OCI-LY1 (cell line): ENCODE measurements at regions not wholly inside any gene's neighbourhood (a gene's known extent, or its start where the extent isn't known, plus 50 kb on each side); places are given as distances from the start of the nearest gene placed in this dataset.

Experiments
- H2AFZ ChIP-seq: fragments of 200-600 bp; sonication (generic), shearing (Covaris generic); 2 replicates; pipeline ENCODE4 v1.6.0; 2014; ENCODE audit warnings: antibody characterized with exemption, mild to moderate bottlenecking, low read length
- H3F3A ChIP-seq: fragments of 200-600 bp; sonication (generic), shearing (Covaris generic); 2 replicates; pipeline ENCODE4 v1.6.0; 2014; ENCODE audit warnings: mild to moderate bottlenecking, antibody characterized with exemption, low read length, moderate library complexity; ENCODE audit not compliant: insufficient read depth
- H3K27ac ChIP-seq: fragments of 200-600 bp; sonication (generic); 2 replicates; pipeline ENCODE4 v1.5.1; 2014; ENCODE audit warnings: low read length, mixed run types, mild to moderate bottlenecking, low read depth; ENCODE audit not compliant: poor library complexity, severe bottlenecking
- H3K27me3 ChIP-seq: fragments of 200-600 bp; sonication (generic); 2 replicates; pipeline ENCODE4 v1.6.0; 2014; ENCODE audit warnings: antibody characterized with exemption, mild to moderate bottlenecking, low read length, moderate library complexity; ENCODE audit not compliant: insufficient read depth
- H3K36me3 ChIP-seq: fragments of 200-600 bp; sonication (generic); 2 replicates; pipeline ENCODE4 v1.6.1; 2014; ENCODE audit warnings: mild to moderate bottlenecking, antibody characterized with exemption, low read length, moderate library complexity, mixed read lengths; ENCODE audit not compliant: insufficient read depth
- H3K4me1 ChIP-seq: fragments of 200-600 bp; sonication (generic); 2 replicates; pipeline ENCODE4 v1.5.1; 2014; ENCODE audit warnings: mild to moderate bottlenecking, low read length, moderate library complexity; ENCODE audit not compliant: insufficient read depth, severe bottlenecking
- H3K4me2 ChIP-seq: fragments of 200-600 bp; sonication (generic), shearing (Covaris generic); 2 replicates; pipeline ENCODE4 v1.6.1; 2014; ENCODE audit warnings: low read length
- H3K4me3 ChIP-seq: fragments of 200-600 bp; sonication (generic); 2 replicates; pipeline ENCODE4 v1.5.1; 2014; ENCODE audit warnings: low read length, low read depth, mild to moderate bottlenecking, mixed read lengths; ENCODE audit not compliant: poor library complexity, severe bottlenecking
- H3K79me2 ChIP-seq: fragments of 200-600 bp; shearing (Covaris generic); 2 replicates; pipeline ENCODE4 v1.6.1; 2016; ENCODE audit warnings: mixed run types, low read length, mixed read lengths; ENCODE audit not compliant: insufficient read depth
- H3K9ac ChIP-seq: fragments of 200-600 bp; sonication (generic), shearing (Covaris generic); 2 replicates; pipeline ENCODE4 v1.6.1; 2014; ENCODE audit warnings: mild to moderate bottlenecking, low read length, mixed read lengths
- H3K9me2 ChIP-seq: fragments of 200-600 bp; sonication (generic), shearing (Covaris generic); 2 replicates; pipeline ENCODE4 v1.6.1; 2014; ENCODE audit warnings: low read depth, mild to moderate bottlenecking, low read length, mixed read lengths
- H3K9me3 ChIP-seq: fragments of 200-600 bp; shearing (Covaris generic); 2 replicates; pipeline ENCODE4 v1.6.1; 2014; ENCODE audit warnings: low read length, mixed read lengths
- H4K20me1 ChIP-seq: fragments of 200-600 bp; sonication (generic), shearing (Covaris generic); 2 replicates; pipeline ENCODE4 v1.6.0; 2016; ENCODE audit warnings: mild to moderate bottlenecking, low read length; ENCODE audit not compliant: insufficient read depth
- EZH2 ChIP-seq: fragments of 200-600 bp; sonication (generic), shearing (Covaris generic); IDR thresholded peaks from 2 replicates; pipeline ENCODE4 v1.8.0; 2017; ENCODE audit warnings: borderline replicate concordance, mixed run types, mild to moderate bottlenecking, antibody characterized with exemption, low read length, moderate library complexity, mixed read lengths
- TF ChIP-seq, protein P1 (sequence below): fragments of 200-600 bp; sonication (generic), shearing (Covaris generic); IDR thresholded peaks from 2 replicates; pipeline ENCODE4 v1.5.1; 2017; ENCODE audit warnings: mild to moderate bottlenecking, antibody characterized with exemption, low read length, moderate library complexity, mixed read lengths

DNA sequence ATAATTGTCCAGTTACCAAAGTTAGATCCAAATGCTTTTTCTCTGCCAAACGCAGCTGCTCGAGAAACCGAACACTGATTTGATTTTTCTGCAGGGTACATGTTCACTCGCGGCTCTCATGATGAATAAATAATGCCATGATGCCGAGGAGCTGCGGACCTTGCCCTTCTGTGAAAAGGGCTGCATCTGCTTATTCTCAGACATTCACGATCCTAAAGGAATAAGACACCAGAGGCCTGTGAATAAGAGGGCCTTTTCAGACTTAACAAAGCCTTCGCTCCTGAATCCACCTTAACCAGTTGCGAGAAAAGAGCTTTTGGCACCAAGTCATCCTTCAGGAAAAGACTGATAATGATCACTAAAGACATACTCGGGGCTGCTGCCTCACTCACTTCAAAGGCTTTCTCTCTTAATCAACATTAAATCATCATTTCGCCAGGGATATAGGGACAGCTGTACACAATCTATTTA is 147.5 kb downstream of the FBXO8 start:
- Histone ChIP-seq H3F3A (no peaks in the 10 kb centered on the region), H3K4me1 (no peaks in the 10 kb centered on the region), H3K9me3 (no peaks in the 10 kb centered on the region), H2AFZ (no peak overlapping the region), H3K36me3 (no peaks in the 10 kb centered on the region), H3K4me3 (no peak overlapping the region), H3K27ac (no peak overlapping the region), H3K79me2 (no peaks in the 10 kb centered on the region), H3K9ac (no peak overlapping the region), H4K20me1 (no peaks in the 10 kb centered on the region), H3K27me3 (no peaks in the 10 kb centered on the region), H3K4me2 (no peak overlapping the region), H3K9me2 (no peaks in the 10 kb centered on the region)
- TF ChIP-seq, protein P1, sequence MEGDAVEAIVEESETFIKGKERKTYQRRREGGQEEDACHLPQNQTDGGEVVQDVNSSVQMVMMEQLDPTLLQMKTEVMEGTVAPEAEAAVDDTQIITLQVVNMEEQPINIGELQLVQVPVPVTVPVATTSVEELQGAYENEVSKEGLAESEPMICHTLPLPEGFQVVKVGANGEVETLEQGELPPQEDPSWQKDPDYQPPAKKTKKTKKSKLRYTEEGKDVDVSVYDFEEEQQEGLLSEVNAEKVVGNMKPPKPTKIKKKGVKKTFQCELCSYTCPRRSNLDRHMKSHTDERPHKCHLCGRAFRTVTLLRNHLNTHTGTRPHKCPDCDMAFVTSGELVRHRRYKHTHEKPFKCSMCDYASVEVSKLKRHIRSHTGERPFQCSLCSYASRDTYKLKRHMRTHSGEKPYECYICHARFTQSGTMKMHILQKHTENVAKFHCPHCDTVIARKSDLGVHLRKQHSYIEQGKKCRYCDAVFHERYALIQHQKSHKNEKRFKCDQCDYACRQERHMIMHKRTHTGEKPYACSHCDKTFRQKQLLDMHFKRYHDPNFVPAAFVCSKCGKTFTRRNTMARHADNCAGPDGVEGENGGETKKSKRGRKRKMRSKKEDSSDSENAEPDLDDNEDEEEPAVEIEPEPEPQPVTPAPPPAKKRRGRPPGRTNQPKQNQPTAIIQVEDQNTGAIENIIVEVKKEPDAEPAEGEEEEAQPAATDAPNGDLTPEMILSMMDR, result no peak
- no peak for TF ChIP-seq EZH2

DNA sequence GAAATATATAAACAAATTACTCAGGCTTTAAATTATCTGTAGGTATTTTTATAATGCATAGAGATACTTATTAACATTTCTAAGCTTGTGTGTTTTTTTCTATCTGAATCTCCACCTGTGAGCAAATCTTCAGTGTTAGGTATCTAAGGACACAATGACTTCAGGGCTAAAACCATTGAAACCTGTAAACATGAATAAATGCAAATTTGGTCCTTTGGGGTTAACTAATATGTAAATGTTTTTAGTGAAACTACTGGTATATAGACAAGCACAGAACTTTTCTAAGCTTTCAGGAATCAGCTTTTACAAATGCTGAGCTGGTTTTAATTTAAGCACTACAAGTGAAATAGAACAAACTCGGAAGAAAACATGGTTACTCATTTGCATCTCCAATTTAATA is 147.9 kb downstream of the FBXO8 start:
- H3F3A ChIP-seq, result no peaks in the 10 kb centered on the region
- H3K27me3 ChIP-seq, result no peaks in the 10 kb centered on the region
- no peak overlapping the region for H3K4me3 ChIP-seq
- no peaks in the 10 kb centered on the region for H4K20me1 ChIP-seq
- no peaks in the 10 kb centered on the region for H3K4me1 ChIP-seq
- no peaks in the 10 kb centered on the region for H3K9me3 ChIP-seq
- no peak overlapping the region for H3K9ac ChIP-seq
- no peaks in the 10 kb centered on the region for H3K79me2 ChIP-seq
- no peaks in the 10 kb centered on the region for H3K36me3 ChIP-seq
- H3K9me2 ChIP-seq, result no peaks in the 10 kb centered on the region
- no peak overlapping the region for H2AFZ ChIP-seq
- no peak for TF ChIP-seq EZH2
- no peak overlapping the region for H3K4me2 ChIP-seq
- no peak overlapping the region for H3K27ac ChIP-seq

DNA sequence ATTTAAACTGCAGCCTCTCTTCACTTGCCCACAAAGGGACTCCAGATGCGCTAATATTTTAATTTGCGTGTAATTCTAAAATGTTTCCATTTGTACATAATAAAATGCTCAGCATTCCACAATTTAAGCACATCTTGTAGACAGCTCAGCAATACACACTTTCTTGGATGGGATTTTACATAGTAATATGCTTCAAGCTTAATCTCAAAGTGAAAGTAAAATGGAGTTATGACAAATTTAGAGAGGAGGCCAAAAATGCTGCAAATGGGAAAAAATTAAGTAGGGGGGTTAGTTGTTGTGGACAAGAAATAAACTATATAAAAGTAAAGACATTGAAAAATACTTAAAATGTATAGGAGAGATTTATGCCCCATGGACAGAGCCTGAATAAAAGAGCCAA is 149.1 kb downstream of the FBXO8 start:
- Histone ChIP-seq H3K9ac (no peak overlapping the region), H3K27me3 (no peaks in the 10 kb centered on the region), H4K20me1 (no peaks in the 10 kb centered on the region), H3K4me2 (no peak overlapping the region), H3K9me3 (no peaks in the 10 kb centered on the region), H3K4me3 (no peak overlapping the region), H3K27ac (no peak overlapping the region), H3F3A (no peaks in the 10 kb centered on the region), H3K9me2 (no peaks in the 10 kb centered on the region), H3K79me2 (no peaks in the 10 kb centered on the region), H2AFZ (no peak overlapping the region), H3K4me1 (no peaks in the 10 kb centered on the region), H3K36me3 (no peaks in the 10 kb centered on the region)
- TF ChIP-seq, protein P1, result no peak
- TF ChIP-seq EZH2, result no peak

DNA sequence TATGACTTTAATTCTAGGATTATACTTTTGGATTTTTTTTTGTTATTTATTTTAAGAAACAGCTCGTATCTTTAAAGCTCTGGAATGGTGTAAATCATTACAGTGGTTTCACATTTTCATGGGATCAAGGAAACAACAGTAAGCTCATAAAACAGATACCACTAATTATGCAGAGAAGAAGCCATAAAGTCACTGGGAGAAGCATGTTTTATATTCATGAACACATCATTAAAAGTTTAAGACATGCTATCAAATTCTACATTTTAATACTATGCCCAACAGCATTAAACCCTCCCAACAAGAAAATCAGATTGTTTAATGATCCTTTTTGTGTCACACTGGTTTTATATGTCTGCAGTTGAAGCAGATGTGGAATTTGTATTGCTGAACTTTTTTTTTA is 149.9 kb downstream of the FBXO8 start:
- Histone ChIP-seq H3F3A (no peaks in the 10 kb centered on the region), H3K9ac (no peak overlapping the region), H3K79me2 (no peaks in the 10 kb centered on the region), H3K4me3 (no peak overlapping the region), H3K4me2 (no peak overlapping the region), H3K9me2 (no peaks in the 10 kb centered on the region), H3K9me3 (no peaks in the 10 kb centered on the region), H4K20me1 (no peaks in the 10 kb centered on the region), H2AFZ (no peak overlapping the region), H3K27me3 (no peaks in the 10 kb centered on the region), H3K27ac (no peak overlapping the region), H3K36me3 (no peaks in the 10 kb centered on the region), H3K4me1 (no peaks in the 10 kb centered on the region)
- TF ChIP-seq, protein P1, result no peak
- no peak for TF ChIP-seq EZH2
